Activated CD4-positive, CD25-positive, alpha-beta regulatory T cell treated with anti-CD3 and anti-CD28 coated beads, Interleukin-2, amount 50 U/mL, for 16 hours (primary cell): ENCODE measurements at regions not wholly inside any gene's neighbourhood (a gene's known extent, or its start where the extent isn't known, plus 50 kb on each side); places are given as distances from the start of the nearest gene placed in this dataset.

Experiments used
- DNase-seq: peaks from one replicate; pipeline ENCODE4 v3.0.0-alpha.2; 2020; ENCODE audit warnings: low read depth, low spot score

GRCh38 chr15:93438310-93438709 is 349.3 kb upstream of the RGMA start:
- DNase-seq = no peak

GRCh38 chr15:93432474-93432873 is 343.5 kb upstream of the RGMA start:
- DNase-seq = no peak

GRCh38 chr15:93428807-93429351 is 339.9 kb upstream of the RGMA start:
- no peak for DNase-seq

GRCh38 chr15:93428150-93428549 is 339.1 kb upstream of the RGMA start:
- no peak for DNase-seq

- DNase-seq = no peak
These were observed 335.1 kb upstream of the RGMA start for GRCh38 chr15:93424131-93424530.

GRCh38 chr15:93422476-93422875 is 333.5 kb upstream of the RGMA start:
- DNase-seq = no peak

- no peak for DNase-seq
These were observed 331.5 kb upstream of the RGMA start for GRCh38 chr15:93420477-93420876.

DNA sequence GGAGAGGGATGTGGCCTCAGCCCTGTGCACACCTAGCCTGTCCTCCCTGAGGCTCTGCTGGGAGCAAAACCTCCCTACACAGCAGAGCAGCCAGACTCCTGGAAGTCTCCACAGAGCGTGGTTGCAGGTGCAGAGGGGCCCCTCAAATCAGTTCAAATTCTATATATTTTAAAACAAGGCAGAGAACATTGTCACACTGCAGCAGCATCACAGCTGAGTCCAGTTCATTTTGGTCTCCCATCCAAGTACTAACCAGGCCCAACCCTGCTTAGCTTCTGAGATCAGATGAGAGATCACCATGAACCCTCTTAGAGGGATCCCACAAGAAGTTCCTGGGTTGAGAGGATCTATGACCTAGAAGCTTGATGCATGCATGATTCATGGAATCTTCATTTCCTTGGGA is 331.0 kb upstream of the RGMA start:
- no peak for DNase-seq

DNA sequence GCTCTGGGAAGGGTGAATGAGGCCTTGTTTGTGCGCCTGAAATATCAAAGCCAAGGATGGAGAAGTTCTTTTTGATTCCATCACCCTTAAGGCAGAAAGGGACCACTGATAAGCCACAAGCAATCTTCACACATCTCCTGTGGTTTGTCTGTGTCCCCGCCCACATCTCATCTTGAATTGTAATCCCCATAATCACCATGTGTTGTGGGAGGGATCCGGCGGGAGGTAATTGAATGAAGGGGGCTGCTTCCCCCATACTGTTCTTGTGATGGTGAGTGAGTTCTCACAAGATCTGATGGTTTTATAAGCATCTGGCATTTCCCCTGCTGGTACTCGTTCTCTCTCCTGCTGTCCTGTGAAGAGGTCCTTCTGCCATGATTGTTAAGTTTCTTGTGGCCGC is 329.6 kb upstream of the RGMA start:
- DNase-seq = no peak

DNA sequence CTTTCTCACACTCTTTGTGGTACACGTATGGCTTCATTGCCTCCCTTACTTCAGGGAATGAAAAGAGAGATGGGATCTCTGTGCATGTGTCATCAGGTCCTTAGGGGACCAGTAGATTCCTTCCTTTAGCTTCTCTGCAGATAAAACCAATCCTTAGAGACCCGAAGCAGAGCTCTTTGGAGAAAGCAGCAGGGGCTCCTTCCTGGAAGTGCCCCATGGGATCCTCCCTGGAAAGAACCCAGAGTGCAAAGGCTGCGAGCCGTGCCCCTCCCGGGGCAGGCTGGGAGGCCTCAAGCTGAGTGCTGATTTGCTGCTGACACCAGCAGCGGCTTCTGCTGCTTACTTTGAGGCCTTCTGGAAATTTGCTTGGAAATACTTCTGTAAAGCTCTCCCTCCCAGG is 328.6 kb upstream of the RGMA start:
- no peak for DNase-seq

- DNase-seq = no peak
These were observed 328.1 kb upstream of the RGMA start for GRCh38 chr15:93417156-93417555.

GRCh38 chr15:93415576-93415975 is 326.6 kb upstream of the RGMA start:
- DNase-seq = no peak

GRCh38 chr15:93414576-93415231 is 325.7 kb upstream of the RGMA start:
- no peak for DNase-seq

DNA sequence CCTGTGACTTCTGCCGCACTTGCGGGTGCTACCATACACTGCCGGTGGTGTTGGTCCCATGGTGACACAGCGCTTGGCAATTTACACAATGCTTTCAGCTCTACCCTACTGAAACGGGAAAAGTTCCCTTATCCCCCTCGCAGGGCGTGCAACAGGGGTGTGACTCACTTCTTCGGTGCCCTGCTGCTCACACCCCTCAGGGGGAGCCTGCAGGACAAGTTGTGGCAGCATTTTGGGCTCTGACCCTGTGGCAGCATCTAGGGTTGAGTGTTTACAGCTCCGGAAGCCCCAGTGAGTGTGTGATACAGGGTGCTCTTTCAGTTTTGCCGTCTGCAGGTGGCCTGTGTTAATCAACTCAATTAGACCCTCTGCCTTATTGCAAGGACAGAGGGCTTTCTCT is 324.7 kb upstream of the RGMA start:
- no peak for DNase-seq

DNA sequence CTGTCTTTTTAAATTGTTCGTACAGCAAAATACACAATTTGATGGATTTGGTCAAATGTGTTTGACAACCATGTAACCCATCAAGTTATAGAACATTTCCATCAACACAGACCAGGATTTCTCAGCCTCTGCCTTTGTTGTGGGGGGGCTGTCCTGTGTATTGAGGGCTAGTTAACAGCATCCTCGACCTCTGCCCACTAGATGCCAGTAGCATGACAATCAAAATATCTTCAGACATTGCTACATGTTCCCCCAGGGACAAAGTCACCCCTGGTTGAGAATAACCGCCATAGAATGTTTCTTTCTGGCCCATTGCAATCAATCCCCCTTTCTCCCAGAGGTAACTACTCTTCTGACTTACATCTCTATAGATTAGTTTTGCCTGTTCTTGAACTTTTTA is 310.1 kb upstream of the RGMA start:
- no peak for DNase-seq

DNA sequence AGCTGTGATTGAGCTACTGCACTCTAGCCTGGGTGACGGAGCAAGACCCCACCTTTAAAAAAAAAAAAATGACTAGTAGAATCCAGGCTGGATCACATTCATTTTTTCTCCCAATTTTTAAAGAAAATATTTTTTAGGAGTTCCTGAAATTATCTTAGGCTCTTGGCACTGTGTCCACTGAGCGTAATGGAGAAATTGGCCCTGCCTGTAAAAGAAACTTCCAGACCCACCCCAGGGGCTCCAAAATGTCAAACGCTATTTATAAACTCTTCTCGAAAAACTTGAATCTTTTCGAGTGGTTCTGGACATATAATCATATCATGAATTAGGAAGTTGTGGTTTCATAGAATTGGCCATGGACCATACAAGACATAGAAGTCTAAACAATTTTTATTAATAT is 300.2 kb upstream of the RGMA start:
- no peak for DNase-seq

- no peak for DNase-seq
These were observed 295.9 kb upstream of the RGMA start for GRCh38 chr15:93384886-93385285.

GRCh38 chr15:93382200-93382820 is 293.3 kb upstream of the RGMA start:
- no peak for DNase-seq

GRCh38 chr15:93378558-93378957 is 289.5 kb upstream of the RGMA start:
- no peak for DNase-seq

DNA sequence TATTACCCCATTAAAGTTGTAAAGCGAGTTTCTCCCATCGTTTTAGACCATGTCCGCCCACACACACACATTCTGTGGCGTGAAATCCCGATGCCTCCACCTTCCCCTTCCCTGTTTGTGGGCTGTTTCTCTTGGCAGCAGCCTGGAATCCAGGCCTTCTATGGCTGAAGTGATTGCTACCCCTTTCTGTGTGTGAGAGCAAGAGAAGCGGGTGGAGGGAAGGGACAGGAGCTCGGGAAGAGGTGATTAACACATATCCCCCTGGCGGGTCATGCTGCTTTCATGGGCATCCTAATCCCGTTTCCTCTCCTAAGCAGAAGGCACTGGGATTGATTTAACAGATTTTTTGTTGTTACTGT is 283.8 kb upstream of the RGMA start:
- no peak for DNase-seq

DNA sequence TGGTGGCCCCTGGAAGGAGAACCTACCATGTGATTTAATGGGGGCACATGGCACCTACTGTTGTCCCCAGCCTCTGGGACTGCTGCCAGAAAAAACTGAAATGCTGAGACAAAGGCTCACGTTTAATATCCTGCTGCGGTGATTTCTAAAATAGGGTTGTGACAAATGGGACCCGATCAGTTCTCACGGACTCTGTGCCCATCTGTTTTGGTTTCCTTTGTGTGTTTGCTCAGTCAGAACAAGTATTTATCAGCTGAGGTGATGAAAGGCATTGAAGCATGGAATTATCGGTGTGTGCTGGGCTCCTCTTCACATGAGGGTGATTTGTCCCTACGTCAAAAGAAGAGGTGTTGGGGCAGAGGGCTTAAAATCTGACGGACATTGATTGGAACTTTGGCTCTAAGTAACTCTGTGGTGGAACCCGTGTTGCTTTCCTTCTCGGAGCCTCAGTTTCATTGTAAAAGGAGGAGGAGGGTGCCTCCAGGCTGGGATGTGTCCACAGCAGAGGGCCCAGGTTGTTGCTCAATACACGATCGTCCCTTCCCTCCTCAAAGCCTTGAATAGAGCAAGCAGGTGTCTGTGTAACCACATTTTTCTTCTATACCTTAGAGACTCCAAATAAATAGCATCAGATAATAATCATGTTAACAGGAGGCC is 283.3 kb upstream of the RGMA start:
- no peak for DNase-seq

GRCh38 chr15:93366387-93367100 is 277.5 kb upstream of the RGMA start:
- DNase-seq = no peak
